Keratinocyte (primary cell): ENCODE measurements at regions not wholly inside any gene's neighbourhood (a gene's known extent, or its start where the extent isn't known, plus 50 kb on each side); places are given as distances from the start of the nearest gene placed in this dataset.
"Not testable (repeated sequence)": the region's sequence is repeated elsewhere in the genome, so short reads cannot be mapped to it uniquely, and the experiment has no call there.

ENCODE experiments used
- DNase-seq: peaks from one replicate; pipeline ENCODE4 v3.0.0-alpha.2; 2011; ENCODE audit warnings: low read depth, missing footprints, low spot score
- FAIRE-seq: peaks from 2 replicates; lab custom pipeline; 2011; peaks lifted over from hg19 to GRCh38; lab: Jason Lieb, UNC
- H2AFZ ChIP-seq: 2 replicates; pipeline ENCODE4 v1.6.0; 2012; ENCODE audit warnings: low read length, control low read depth, inconsistent platforms; ENCODE audit not compliant: control insufficient read depth
- H3K27ac ChIP-seq: 2 replicates; pipeline ENCODE4 v1.5.1; 2011; ENCODE audit warnings: low read length; ENCODE audit not compliant: control insufficient read depth, insufficient read depth
- H3K27me3 ChIP-seq: 3 replicates; pipeline ENCODE4 v1.6.0; 2011; ENCODE audit warnings: low read length; ENCODE audit not compliant: control insufficient read depth, insufficient read depth; ENCODE audit errors: extremely low read depth
- H3K36me3 ChIP-seq, 2 experiments: 2 replicates in 1 of 2; 3 replicates in 1 of 2; pipeline ENCODE4 v1.5.1; 2011; ENCODE audit warnings: low read length in 2 of 2, mild to moderate bottlenecking in 1 of 2; ENCODE audit not compliant: control insufficient read depth in 2 of 2, insufficient read depth in 2 of 2; ENCODE audit errors: extremely low read depth in 1 of 2
- H3K4me1 ChIP-seq: 3 replicates; pipeline ENCODE4 v1.5.1; 2011; ENCODE audit warnings: low read length; ENCODE audit not compliant: control insufficient read depth, insufficient read depth; ENCODE audit errors: extremely low read depth
- H3K4me2 ChIP-seq: 3 replicates; pipeline ENCODE4 v1.6.0; 2011; ENCODE audit warnings: low read depth, low read length; ENCODE audit not compliant: control insufficient read depth, insufficient read depth; ENCODE audit errors: extremely low read depth
- H3K4me3 ChIP-seq, 3 experiments: fragments of 200-600 bp in 1 of 3; sonication (generic) in 1 of 3; 2 replicates in 2 of 3; 3 replicates in 1 of 3; pipeline ENCODE4 v1.5.1; 2011 to 2016; ENCODE audit warnings: low read length in 3 of 3, mild to moderate bottlenecking in 3 of 3, control low read depth in 2 of 3, inconsistent platforms in 1 of 3, low read depth in 1 of 3, mixed read lengths in 1 of 3, mixed run types in 1 of 3, moderate library complexity in 1 of 3; ENCODE audit not compliant: control insufficient read depth in 2 of 3, insufficient read depth in 2 of 3; ENCODE audit errors: extremely low read depth in 1 of 3
- H3K79me2 ChIP-seq: 2 replicates; pipeline ENCODE4 v1.6.0; 2012; ENCODE audit warnings: low read length; ENCODE audit not compliant: control insufficient read depth, insufficient read depth
- H3K9ac ChIP-seq: 3 replicates; pipeline ENCODE4 v1.6.0; 2011; ENCODE audit warnings: low read length; ENCODE audit not compliant: control insufficient read depth, insufficient read depth; ENCODE audit errors: extremely low read depth
- H3K9me1 ChIP-seq: 3 replicates; pipeline ENCODE4 v1.6.0; 2011; ENCODE audit warnings: low read length; ENCODE audit not compliant: control insufficient read depth, insufficient read depth; ENCODE audit errors: extremely low read depth
- H3K9me3 ChIP-seq: 2 replicates; pipeline ENCODE4 v1.5.1; 2012; ENCODE audit warnings: low read depth, low read length; ENCODE audit not compliant: control insufficient read depth
- H4K20me1 ChIP-seq: 3 replicates; pipeline ENCODE4 v1.6.0; 2011; ENCODE audit warnings: low read length; ENCODE audit not compliant: control insufficient read depth, insufficient read depth; ENCODE audit errors: extremely low read depth
- EZH2 ChIP-seq: IDR thresholded peaks from one replicate; pipeline ENCODE4 v1.6.1; 2012; ENCODE audit warnings: inconsistent platforms, mild to moderate bottlenecking, low read length, moderate library complexity
- dilution Hi-C: fragments of 300-500 bp; cut with MboI; formaldehyde crosslinking; loops from one replicate; pipeline ENCODE4 v1.7.0; 2020; ENCODE audit warnings: low sequenced_read_pairs; ENCODE audit not compliant: extremely low pct_ligation_motif_present
- TF ChIP-seq, protein P1 (sequence below), 3 experiments: IDR thresholded peaks in 1 of 3; conservative IDR thresholded peaks in 1 of 3; optimal IDR thresholded peaks in 1 of 3; 2 replicates in 2 of 3; 3 replicates in 1 of 3; pipeline versions ENCODE3 to v1.5.1; 2011; ENCODE audit warnings: low read length in 3 of 3, mild to moderate bottlenecking in 3 of 3, moderate library complexity in 2 of 3, control low read depth in 1 of 3, inconsistent platforms in 1 of 3; ENCODE audit not compliant: insufficient read depth in 2 of 3; ENCODE audit errors: extremely low read depth in 1 of 3

GRCh38 chr11:135002236-135002635 is 590.2 kb upstream of the B3GAT1 start:
- DNase-seq (no peak), FAIRE-seq (no peak)
- Histone ChIP-seq H3K4me3 (no peak overlapping the region), H3K9ac (no peak overlapping the region), H3K9me1 (no peaks in the 10 kb centered on the region), H3K36me3 (no peaks in the 10 kb centered on the region), H3K27ac (no peak overlapping the region), H2AFZ (no peak overlapping the region), H4K20me1 (no peaks in the 10 kb centered on the region), H3K79me2 (no peaks in the 10 kb centered on the region), H3K27me3 (no peaks in the 10 kb centered on the region), H3K4me2 (no peak overlapping the region), H3K4me1 (no peaks in the 10 kb centered on the region), H3K9me3 (no peaks in the 10 kb centered on the region)
- dilution Hi-C loops, result no loop called here
- TF ChIP-seq, protein P1, sequence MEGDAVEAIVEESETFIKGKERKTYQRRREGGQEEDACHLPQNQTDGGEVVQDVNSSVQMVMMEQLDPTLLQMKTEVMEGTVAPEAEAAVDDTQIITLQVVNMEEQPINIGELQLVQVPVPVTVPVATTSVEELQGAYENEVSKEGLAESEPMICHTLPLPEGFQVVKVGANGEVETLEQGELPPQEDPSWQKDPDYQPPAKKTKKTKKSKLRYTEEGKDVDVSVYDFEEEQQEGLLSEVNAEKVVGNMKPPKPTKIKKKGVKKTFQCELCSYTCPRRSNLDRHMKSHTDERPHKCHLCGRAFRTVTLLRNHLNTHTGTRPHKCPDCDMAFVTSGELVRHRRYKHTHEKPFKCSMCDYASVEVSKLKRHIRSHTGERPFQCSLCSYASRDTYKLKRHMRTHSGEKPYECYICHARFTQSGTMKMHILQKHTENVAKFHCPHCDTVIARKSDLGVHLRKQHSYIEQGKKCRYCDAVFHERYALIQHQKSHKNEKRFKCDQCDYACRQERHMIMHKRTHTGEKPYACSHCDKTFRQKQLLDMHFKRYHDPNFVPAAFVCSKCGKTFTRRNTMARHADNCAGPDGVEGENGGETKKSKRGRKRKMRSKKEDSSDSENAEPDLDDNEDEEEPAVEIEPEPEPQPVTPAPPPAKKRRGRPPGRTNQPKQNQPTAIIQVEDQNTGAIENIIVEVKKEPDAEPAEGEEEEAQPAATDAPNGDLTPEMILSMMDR (optimal IDR thresholded peaks at IDR 0.05 in 1 of 3, IDR thresholded peaks at IDR 0.05 in 1 of 3, conservative IDR thresholded peaks at IDR 0.05 in 1 of 3; ENCODE audit: extremely low read depth in 1 of 3, insufficient read depth in 2 of 3, low read length in 3 of 3), result no peak
- TF ChIP-seq EZH2, result no peak

DNA sequence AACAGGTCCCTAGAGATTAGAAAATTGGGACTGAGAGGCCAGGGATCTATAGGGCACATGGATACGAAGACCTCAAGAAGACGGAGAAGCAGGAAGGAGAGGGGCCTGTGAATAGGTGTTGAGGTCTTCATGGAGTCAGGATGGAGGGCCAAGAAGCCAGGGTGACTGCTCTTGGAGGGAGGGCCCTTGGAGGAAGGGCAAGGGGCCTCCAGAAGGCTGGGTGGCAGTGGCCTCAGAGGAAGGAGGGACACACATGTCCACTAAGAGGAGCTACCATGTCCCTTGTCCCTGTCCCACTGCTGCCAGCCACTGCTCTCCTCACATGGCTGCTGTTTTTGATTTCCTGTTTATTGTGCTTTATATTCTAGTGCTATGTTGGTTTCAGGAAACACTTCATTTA is 589.5 kb upstream of the B3GAT1 start:
- no peak overlapping the region for H3K4me2 ChIP-seq
- dilution Hi-C loops, result no loop called here
- TF ChIP-seq, protein P1 (optimal IDR thresholded peaks at IDR 0.05 in 1 of 3, IDR thresholded peaks at IDR 0.05 in 1 of 3, conservative IDR thresholded peaks at IDR 0.05 in 1 of 3; ENCODE audit: extremely low read depth in 1 of 3, insufficient read depth in 2 of 3, low read length in 3 of 3), result no peak
- no peak for TF ChIP-seq EZH2
- H4K20me1 ChIP-seq, result no peaks in the 10 kb centered on the region
- H3K79me2 ChIP-seq, result no peaks in the 10 kb centered on the region
- DNase-seq (no peak), FAIRE-seq (no peak)
- H3K4me3 ChIP-seq, result no peak overlapping the region
- H3K9ac ChIP-seq, result no peak overlapping the region
- no peak overlapping the region for H3K27ac ChIP-seq
- no peaks in the 10 kb centered on the region for H3K9me3 ChIP-seq
- H3K36me3 ChIP-seq, result no peaks in the 10 kb centered on the region
- no peak overlapping the region for H2AFZ ChIP-seq
- no peaks in the 10 kb centered on the region for H3K4me1 ChIP-seq
- H3K9me1 ChIP-seq, result no peaks in the 10 kb centered on the region
- no peaks in the 10 kb centered on the region for H3K27me3 ChIP-seq

DNA sequence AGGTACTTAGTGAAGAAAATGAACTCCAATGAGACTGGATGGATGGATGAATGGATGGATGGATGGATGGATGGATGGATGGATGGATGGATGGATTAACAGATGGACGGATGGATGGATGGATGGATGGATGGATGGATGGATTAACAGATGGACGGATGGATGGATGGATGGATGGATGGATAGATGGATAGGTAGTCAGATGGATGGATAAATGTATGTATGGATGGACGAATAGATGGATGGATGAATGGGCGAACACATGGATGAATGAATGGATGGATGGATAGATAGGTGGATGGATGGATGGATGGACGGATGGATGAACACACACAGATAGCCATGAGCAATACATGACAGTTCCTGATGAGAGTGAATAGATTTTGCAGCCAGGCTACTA is 589.0 kb upstream of the B3GAT1 start:
- FAIRE-seq, H3K36me3 ChIP-seq, H3K4me1 ChIP-seq, H3K9me3 ChIP-seq, H3K27me3 ChIP-seq, dilution Hi-C loops, DNase-seq, H3K4me3 ChIP-seq, H3K9ac ChIP-seq, H3K4me2 ChIP-seq, H3K27ac ChIP-seq, H3K79me2 ChIP-seq, H3K9me1 ChIP-seq, H2AFZ ChIP-seq, H4K20me1 ChIP-seq: not testable (repeated sequence)
